Left ventricle myocardium inferior (tissue), 1 donor: ENCODE measurements at regions not wholly inside any gene's neighbourhood (a gene's known extent, or its start where the extent isn't known, plus 50 kb on each side); places are given as distances from the start of the nearest gene placed in this dataset.

Source experiments
- DNase-seq: peaks from one replicate; pipeline ENCODE4 v3.0.0-alpha.2; 2020
- H3K27ac ChIP-seq: fragments of 200-600 bp; replicated peaks from 2 replicates; pipeline ENCODE4 v1.8.0; 2021
- H3K27me3 ChIP-seq: fragments of 200-600 bp; 2 replicates; pipeline ENCODE4 v1.8.0; 2021; ENCODE audit warnings: low read depth
- H3K36me3 ChIP-seq: fragments of 200-600 bp; 2 replicates; pipeline ENCODE4 v1.8.0; 2021
- H3K4me1 ChIP-seq: fragments of 200-600 bp; 2 replicates; pipeline ENCODE4 v1.8.0; 2021
- H3K4me3 ChIP-seq: fragments of 200-600 bp; 2 replicates; pipeline ENCODE4 v1.8.0; 2021; ENCODE audit warnings: mild to moderate bottlenecking, moderate library complexity
- H3K9me3 ChIP-seq: fragments of 200-600 bp; replicated peaks from 2 replicates; pipeline ENCODE4 v1.8.0; 2021
- intact Hi-C: fragments of 100-400 bp; cut with micrococcal nuclease; formaldehyde crosslinking; loops from one replicate; pipeline ENCODE4 v1.11.0; 2022
- TF ChIP-seq, protein P1 (sequence below): fragments of 200-600 bp; IDR thresholded peaks from 2 replicates; pipeline ENCODE4 v1.8.0; 2021; ENCODE audit warnings: antibody characterized with exemption, mild to moderate bottlenecking, borderline replicate concordance
- donor health status: DM: no; HTN: yes; CAD: no; lungs with severe emphysema.

DNA sequence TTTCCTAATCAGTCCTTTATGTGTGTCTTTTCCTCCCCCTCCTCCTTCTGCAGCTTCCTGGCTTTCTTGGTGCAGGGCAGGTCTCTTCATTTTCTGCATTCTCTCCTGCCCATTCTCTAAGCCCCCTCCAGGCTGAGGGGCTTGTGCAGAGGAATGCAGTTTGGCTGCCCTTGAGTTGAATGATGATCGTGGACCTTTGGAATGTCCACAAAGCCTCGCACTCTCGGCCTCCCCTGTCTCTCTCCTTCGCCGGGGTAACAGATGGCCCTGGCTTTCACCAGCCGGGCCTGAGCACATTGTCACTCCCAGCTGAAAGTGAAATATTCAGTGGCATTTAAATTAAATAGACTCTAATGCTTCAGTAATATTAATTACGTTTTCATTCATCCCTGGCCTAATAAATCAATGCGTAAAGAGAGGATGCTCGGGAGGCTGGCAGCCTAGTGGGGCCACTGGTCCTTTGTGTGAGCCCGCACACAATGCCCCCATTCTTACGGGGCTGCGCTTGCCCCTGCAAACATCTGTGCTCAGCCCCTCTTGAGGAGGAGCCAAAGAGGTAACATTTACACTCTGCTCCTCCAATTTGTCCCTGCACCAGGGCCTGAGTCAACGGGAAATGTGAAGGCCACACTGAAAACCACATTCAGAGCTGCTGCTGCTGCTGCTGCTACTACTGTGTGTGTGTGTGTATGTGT is 64.9 kb upstream of the PAX6 start:
- Histone ChIP-seq H3K27ac (no peak overlapping the region), H3K4me1 (no peaks in the 10 kb centered on the region), H3K4me3 (no peak overlapping the region), H3K36me3 (no peaks in the 10 kb centered on the region), H3K27me3 (peaks cover 67% of the 10 kb centered on the region), H3K9me3 (no peaks in the 10 kb centered on the region)
- no peak for DNase-seq
- intact Hi-C loops: no loop called here
- TF ChIP-seq, protein P1, sequence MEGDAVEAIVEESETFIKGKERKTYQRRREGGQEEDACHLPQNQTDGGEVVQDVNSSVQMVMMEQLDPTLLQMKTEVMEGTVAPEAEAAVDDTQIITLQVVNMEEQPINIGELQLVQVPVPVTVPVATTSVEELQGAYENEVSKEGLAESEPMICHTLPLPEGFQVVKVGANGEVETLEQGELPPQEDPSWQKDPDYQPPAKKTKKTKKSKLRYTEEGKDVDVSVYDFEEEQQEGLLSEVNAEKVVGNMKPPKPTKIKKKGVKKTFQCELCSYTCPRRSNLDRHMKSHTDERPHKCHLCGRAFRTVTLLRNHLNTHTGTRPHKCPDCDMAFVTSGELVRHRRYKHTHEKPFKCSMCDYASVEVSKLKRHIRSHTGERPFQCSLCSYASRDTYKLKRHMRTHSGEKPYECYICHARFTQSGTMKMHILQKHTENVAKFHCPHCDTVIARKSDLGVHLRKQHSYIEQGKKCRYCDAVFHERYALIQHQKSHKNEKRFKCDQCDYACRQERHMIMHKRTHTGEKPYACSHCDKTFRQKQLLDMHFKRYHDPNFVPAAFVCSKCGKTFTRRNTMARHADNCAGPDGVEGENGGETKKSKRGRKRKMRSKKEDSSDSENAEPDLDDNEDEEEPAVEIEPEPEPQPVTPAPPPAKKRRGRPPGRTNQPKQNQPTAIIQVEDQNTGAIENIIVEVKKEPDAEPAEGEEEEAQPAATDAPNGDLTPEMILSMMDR: no peak

- Histone ChIP-seq H3K27ac (no peak overlapping the region), H3K9me3 (no peaks in the 10 kb centered on the region), H3K27me3 (peaks cover 80% of the 10 kb centered on the region), H3K4me3 (no peak overlapping the region), H3K4me1 (no peaks in the 10 kb centered on the region), H3K36me3 (no peaks in the 10 kb centered on the region)
- intact Hi-C loops: no loop called here
- TF ChIP-seq, protein P1: no peak
- DNase-seq: no peak
These were observed 63.6 kb upstream of the PAX6 start for GRCh38 chr11:31874631-31875191.

DNA sequence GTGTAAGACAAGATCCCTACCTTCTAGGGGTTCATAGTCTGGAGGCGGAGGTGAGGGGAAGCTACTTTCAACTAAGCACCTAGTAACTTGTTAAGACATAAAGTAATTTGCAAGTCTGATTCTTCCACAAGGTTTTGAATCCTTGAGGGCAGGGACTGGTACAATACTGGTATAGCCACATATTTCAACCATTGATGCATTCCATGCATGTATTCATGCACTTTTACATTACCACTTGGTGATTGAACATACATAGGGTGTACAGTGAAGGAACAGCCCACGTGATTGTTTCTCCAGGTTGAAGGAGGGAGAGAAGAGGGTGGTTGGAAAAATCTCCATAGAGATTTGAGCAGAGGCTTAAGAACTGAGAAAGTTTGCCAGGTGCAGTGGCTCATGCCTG is 62.0 kb upstream of the PAX6 start:
- Histone ChIP-seq H3K27me3 (peaks cover 83% of the 10 kb centered on the region), H3K27ac (no peak overlapping the region), H3K4me1 (no peaks in the 10 kb centered on the region), H3K36me3 (no peaks in the 10 kb centered on the region), H3K9me3 (no peaks in the 10 kb centered on the region), H3K4me3 (no peak overlapping the region)
- no peak for DNase-seq
- intact Hi-C loops: no loop called here
- TF ChIP-seq, protein P1: no peak

- Histone ChIP-seq H3K9me3 (no peaks in the 10 kb centered on the region), H3K4me1 (no peaks in the 10 kb centered on the region), H3K36me3 (no peaks in the 10 kb centered on the region), H3K27me3 (peaks cover 83% of the 10 kb centered on the region), H3K27ac (no peak overlapping the region), H3K4me3 (no peak overlapping the region)
- intact Hi-C loops: no loop called here
- TF ChIP-seq, protein P1: no peak
- no peak for DNase-seq
These were observed 60.9 kb upstream of the PAX6 start for GRCh38 chr11:31872076-31872443.

DNA sequence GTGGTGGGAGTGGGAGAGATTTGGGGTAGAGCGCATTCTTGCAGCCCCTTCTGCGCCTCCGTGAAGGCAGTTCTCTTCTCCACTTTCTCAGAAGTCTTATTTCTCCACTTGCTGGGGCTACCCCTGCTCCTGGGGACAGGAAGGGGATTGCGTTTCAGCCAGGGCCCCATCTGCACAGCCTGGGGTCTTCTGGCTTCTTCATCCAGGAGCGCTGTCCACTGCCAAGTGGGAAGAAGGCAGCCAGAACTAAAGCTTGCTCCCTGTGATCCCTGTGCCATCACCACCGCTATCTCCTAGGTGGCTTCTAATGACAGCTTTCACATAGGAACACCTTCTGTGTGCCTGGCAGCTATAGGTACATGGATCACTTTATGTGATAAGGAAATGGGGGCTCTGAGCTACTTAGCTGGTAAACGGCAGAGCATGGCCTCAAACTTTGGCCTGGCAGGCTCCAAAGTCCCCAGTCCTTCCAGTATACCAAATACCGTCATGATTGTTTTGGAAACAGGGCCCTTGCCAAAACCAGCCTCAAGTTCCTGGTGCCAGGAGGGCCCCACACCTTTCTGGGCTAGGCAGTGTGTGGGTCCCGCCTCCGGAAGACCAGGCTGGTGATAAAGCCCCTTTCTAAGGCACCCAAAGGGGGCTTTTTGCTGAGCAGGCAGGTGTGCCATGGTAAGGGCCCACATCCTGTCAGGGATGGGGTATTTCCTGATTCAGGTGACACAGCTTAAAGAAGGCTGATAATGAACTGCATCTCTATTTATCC is 60.4 kb upstream of the PAX6 start:
- Histone ChIP-seq H3K4me3 (no peak overlapping the region), H3K9me3 (no peaks in the 10 kb centered on the region), H3K27ac (no peak overlapping the region), H3K4me1 (no peaks in the 10 kb centered on the region), H3K27me3 (peaks cover 83% of the 10 kb centered on the region), H3K36me3 (no peaks in the 10 kb centered on the region)
- TF ChIP-seq, protein P1: no peak
- intact Hi-C loops: no loop called here
- DNase-seq: no peak
